ENCODE measurements at regions not wholly inside any gene's neighbourhood (a gene's known extent, or its start where the extent isn't known, plus 50 kb on each side); places are given as distances from the start of the nearest gene placed in this dataset.

- TF ChIP-seq, protein P1, sequence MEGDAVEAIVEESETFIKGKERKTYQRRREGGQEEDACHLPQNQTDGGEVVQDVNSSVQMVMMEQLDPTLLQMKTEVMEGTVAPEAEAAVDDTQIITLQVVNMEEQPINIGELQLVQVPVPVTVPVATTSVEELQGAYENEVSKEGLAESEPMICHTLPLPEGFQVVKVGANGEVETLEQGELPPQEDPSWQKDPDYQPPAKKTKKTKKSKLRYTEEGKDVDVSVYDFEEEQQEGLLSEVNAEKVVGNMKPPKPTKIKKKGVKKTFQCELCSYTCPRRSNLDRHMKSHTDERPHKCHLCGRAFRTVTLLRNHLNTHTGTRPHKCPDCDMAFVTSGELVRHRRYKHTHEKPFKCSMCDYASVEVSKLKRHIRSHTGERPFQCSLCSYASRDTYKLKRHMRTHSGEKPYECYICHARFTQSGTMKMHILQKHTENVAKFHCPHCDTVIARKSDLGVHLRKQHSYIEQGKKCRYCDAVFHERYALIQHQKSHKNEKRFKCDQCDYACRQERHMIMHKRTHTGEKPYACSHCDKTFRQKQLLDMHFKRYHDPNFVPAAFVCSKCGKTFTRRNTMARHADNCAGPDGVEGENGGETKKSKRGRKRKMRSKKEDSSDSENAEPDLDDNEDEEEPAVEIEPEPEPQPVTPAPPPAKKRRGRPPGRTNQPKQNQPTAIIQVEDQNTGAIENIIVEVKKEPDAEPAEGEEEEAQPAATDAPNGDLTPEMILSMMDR (IDR thresholded peaks at IDR 0.05; ENCODE audit: poor library complexity): no peak
- no peak for TF ChIP-seq EZH2 (IDR thresholded peaks at IDR 0.05; ENCODE audit: borderline replicate concordance)
Observed at GRCh38 chr9:78112004-78112403, 80.4 kb upstream of the GNAQ start.

Measured in hepatocyte (in vitro differentiated cells).